ENCODE measurements at regions not wholly inside any gene's neighbourhood (a gene's known extent, or its start where the extent isn't known, plus 50 kb on each side); places are given as distances from the start of the nearest gene placed in this dataset.

GRCh38 chr22:48555606-48556005 is 1272.1 kb downstream of the BRD1 start:
- ChIA-PET POLR2A (no interaction called here), CTCF (no interaction called here)
- DNase-seq (ENCODE audit: low read depth), result no peak
- TF ChIP-seq, protein P1, sequence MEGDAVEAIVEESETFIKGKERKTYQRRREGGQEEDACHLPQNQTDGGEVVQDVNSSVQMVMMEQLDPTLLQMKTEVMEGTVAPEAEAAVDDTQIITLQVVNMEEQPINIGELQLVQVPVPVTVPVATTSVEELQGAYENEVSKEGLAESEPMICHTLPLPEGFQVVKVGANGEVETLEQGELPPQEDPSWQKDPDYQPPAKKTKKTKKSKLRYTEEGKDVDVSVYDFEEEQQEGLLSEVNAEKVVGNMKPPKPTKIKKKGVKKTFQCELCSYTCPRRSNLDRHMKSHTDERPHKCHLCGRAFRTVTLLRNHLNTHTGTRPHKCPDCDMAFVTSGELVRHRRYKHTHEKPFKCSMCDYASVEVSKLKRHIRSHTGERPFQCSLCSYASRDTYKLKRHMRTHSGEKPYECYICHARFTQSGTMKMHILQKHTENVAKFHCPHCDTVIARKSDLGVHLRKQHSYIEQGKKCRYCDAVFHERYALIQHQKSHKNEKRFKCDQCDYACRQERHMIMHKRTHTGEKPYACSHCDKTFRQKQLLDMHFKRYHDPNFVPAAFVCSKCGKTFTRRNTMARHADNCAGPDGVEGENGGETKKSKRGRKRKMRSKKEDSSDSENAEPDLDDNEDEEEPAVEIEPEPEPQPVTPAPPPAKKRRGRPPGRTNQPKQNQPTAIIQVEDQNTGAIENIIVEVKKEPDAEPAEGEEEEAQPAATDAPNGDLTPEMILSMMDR (IDR thresholded peaks at IDR 0.05; ENCODE audit: insufficient read depth, low read depth, low read length), result no peak
- no peaks in the 10 kb centered on the region for H3K36me3 ChIP-seq (ENCODE audit: control insufficient read depth, insufficient read depth, low read length)
- H3K4me3 ChIP-seq (ENCODE audit: low read depth, low read length), result no peak overlapping the region
- H3K27me3 ChIP-seq (ENCODE audit: control insufficient read depth, insufficient read depth, low read length), result no peaks in the 10 kb centered on the region

DNA sequence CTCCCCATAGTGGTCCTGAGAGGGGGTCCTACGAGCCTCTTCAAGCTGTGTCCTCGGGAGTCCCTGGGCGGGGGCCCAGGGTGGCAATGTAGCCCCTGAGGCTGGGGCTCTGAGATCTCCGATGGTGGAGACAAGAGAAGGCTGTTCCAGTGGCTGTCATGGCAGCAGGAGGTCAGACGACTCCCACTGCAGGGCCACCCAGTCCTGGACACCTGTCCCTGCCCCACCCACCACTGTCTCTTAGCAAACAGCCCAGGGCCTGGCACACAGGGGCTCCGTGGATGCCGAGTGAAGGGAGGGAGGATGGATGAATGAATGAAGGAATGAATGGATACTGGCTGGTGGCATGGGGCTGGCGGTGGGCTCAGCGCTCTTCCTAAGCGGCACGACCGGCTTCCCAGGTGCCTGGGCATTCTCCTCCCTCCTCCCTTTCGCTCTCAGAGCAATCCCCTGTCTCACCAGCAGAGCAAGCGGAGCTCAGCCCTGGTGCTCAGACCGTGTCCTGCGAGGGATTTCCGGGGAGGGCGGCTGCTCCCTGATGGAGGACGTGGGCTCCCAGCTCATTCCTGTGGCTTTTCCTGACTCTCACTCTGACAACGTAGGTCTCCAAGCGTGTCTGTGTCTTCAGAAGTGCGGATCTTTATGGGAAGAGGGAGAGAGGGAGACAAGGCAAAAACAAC is 1272.6 kb downstream of the BRD1 start:
- no peaks in the 10 kb centered on the region for H3K36me3 ChIP-seq (ENCODE audit: control insufficient read depth, insufficient read depth, low read length)
- no peak overlapping the region for H3K4me3 ChIP-seq (ENCODE audit: low read depth, low read length)
- no peaks in the 10 kb centered on the region for H3K27me3 ChIP-seq (ENCODE audit: control insufficient read depth, insufficient read depth, low read length)
- TF ChIP-seq, protein P1 (IDR thresholded peaks at IDR 0.05; ENCODE audit: insufficient read depth, low read depth, low read length), result no peak
- DNase-seq (ENCODE audit: low read depth), result no peak
- ChIA-PET CTCF (no interaction called here), POLR2A (no interaction called here)

DNA sequence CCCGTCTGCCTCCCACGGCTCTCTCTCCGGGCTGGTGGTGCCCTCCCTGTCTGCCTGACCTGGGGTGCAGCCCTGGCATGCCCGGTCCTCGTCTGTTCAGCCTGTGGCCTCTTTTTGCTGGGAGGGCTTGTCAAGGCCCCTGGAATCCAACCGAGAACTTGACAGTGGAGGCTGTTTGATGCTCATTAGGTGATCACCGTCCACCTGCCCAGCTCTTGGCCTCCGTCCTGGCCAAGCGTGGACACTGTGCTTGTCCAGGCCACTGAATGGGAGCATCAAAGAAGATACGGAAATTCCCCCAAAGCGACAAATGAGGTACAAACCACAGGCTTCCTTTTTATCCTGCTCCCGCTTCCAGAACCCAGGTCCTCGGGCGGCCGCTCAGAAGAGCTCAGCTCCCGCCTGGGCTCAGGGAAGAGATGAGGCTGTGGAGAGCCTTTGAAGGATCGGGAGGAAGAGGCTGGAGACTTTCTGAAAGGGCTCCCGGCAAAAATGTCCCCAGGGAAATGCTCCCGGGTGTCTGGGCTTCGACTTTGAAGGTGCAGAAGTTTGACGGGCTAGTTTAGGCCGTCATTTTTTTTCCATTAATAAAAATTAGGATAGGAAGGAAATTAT is 1273.9 kb downstream of the BRD1 start:
- H3K27me3 ChIP-seq (ENCODE audit: control insufficient read depth, insufficient read depth, low read length), result no peaks in the 10 kb centered on the region
- ChIA-PET POLR2A (no interaction called here), CTCF (no interaction called here)
- H3K4me3 ChIP-seq (ENCODE audit: low read depth, low read length), result no peak overlapping the region
- no peak for DNase-seq (ENCODE audit: low read depth)
- no peaks in the 10 kb centered on the region for H3K36me3 ChIP-seq (ENCODE audit: control insufficient read depth, insufficient read depth, low read length)
- TF ChIP-seq, protein P1 (IDR thresholded peaks at IDR 0.05; ENCODE audit: insufficient read depth, low read depth, low read length), result no peak

- ChIA-PET CTCF (no interaction called here), POLR2A (no interaction called here)
- no peak for DNase-seq (ENCODE audit: low read depth)
- Histone ChIP-seq H3K4me3 (ENCODE audit: low read depth, low read length) (no peak overlapping the region), H3K27me3 (ENCODE audit: control insufficient read depth, insufficient read depth, low read length) (no peaks in the 10 kb centered on the region), H3K36me3 (ENCODE audit: control insufficient read depth, insufficient read depth, low read length) (no peaks in the 10 kb centered on the region)
- TF ChIP-seq, protein P1 (IDR thresholded peaks at IDR 0.05; ENCODE audit: insufficient read depth, low read depth, low read length), result no peak
Observed at GRCh38 chr22:48553119-48553518, 1274.6 kb downstream of the BRD1 start.

GRCh38 chr22:48551716-48552268 is 1275.9 kb downstream of the BRD1 start:
- ChIA-PET POLR2A (no interaction called here), CTCF (no interaction called here)
- no peak for DNase-seq (ENCODE audit: low read depth)
- no peaks in the 10 kb centered on the region for H3K36me3 ChIP-seq (ENCODE audit: control insufficient read depth, insufficient read depth, low read length)
- no peaks in the 10 kb centered on the region for H3K27me3 ChIP-seq (ENCODE audit: control insufficient read depth, insufficient read depth, low read length)
- no peak overlapping the region for H3K4me3 ChIP-seq (ENCODE audit: low read depth, low read length)
- TF ChIP-seq, protein P1 (IDR thresholded peaks at IDR 0.05; ENCODE audit: insufficient read depth, low read depth, low read length), result no peak

All from BJ (cell line).